ENCODE measurements at regions not wholly inside any gene's neighbourhood (a gene's known extent, or its start where the extent isn't known, plus 50 kb on each side); places are given as distances from the start of the nearest gene placed in this dataset.
A peak's percentile ranks its signal among the peaks of the same experiment; 100 is the strongest.

- no peak for DNase-seq
Observed at GRCh38 chr6:82013561-82014530, 233.7 kb downstream of the IBTK start.

- peak; percentile 61 for DNase-seq
Observed at GRCh38 chr6:82006027-82006738, 241.4 kb downstream of the IBTK start.

- no peak for DNase-seq
Observed at GRCh38 chr6:82000551-82000950, 247.0 kb downstream of the IBTK start.

GRCh38 chr6:81999826-82000225 is 247.3 kb upstream of the TENT5A start:
- DNase-seq, result no peak

- DNase-seq, result no peak
Observed at GRCh38 chr6:81999270-81999669, 246.8 kb upstream of the TENT5A start.

GRCh38 chr6:81998432-81998831 is 246.0 kb upstream of the TENT5A start:
- DNase-seq, result no peak

GRCh38 chr6:81997090-81997926 is 244.8 kb upstream of the TENT5A start:
- no peak for DNase-seq

GRCh38 chr6:81996414-81996813 is 243.9 kb upstream of the TENT5A start:
- DNase-seq, result no peak

GRCh38 chr6:81995548-81996289 is 243.2 kb upstream of the TENT5A start:
- DNase-seq, result peak; percentile 42

GRCh38 chr6:81988871-81989270 is 236.4 kb upstream of the TENT5A start:
- no peak for DNase-seq

- no peak for DNase-seq
Observed at GRCh38 chr6:81988446-81988845, 236.0 kb upstream of the TENT5A start.

GRCh38 chr6:81987293-81987692 is 234.8 kb upstream of the TENT5A start:
- DNase-seq, result no peak

GRCh38 chr6:81985191-81985590 is 232.7 kb upstream of the TENT5A start:
- no peak for DNase-seq

- no peak for DNase-seq
Observed at GRCh38 chr6:81984599-81984998, 232.1 kb upstream of the TENT5A start.

GRCh38 chr6:81981812-81982211 is 229.3 kb upstream of the TENT5A start:
- DNase-seq, result no peak

- DNase-seq, result no peak
Observed at GRCh38 chr6:81979767-81980166, 227.3 kb upstream of the TENT5A start.

GRCh38 chr6:81979329-81979728 is 226.8 kb upstream of the TENT5A start:
- DNase-seq, result no peak

- no peak for DNase-seq
Observed at GRCh38 chr6:81978230-81978629, 225.7 kb upstream of the TENT5A start.

GRCh38 chr6:81977486-81977885 is 225.0 kb upstream of the TENT5A start:
- DNase-seq, result no peak

- peak; percentile 63 for DNase-seq
Observed at GRCh38 chr6:81969814-81970213, 217.3 kb upstream of the TENT5A start.

- no peak for DNase-seq
Observed at GRCh38 chr6:81969011-81969410, 216.5 kb upstream of the TENT5A start.

- DNase-seq, result no peak
Observed at GRCh38 chr6:81966968-81967367, 214.5 kb upstream of the TENT5A start.

Data from islet precursor cell (in vitro differentiated cells).